Calu3 (cell line): ENCODE measurements at regions not wholly inside any gene's neighbourhood (a gene's known extent, or its start where the extent isn't known, plus 50 kb on each side); places are given as distances from the start of the nearest gene placed in this dataset.
"Not testable (repeated sequence)": the region's sequence is repeated elsewhere in the genome, so short reads cannot be mapped to it uniquely, and the experiment has no call there.

Experiments used
- BruUV-seq: library from RNA; stranded (reverse); fragments of 400-500 nt; replicated peaks from 2 replicates; lab custom pipeline; 2021; lab: Mats Ljungman, UMichigan
- CTCF ChIA-PET: fragments of 300-600 bp; sonication (Branson Sonifier 250); formaldehyde crosslinking; loops from one replicate; lab custom pipeline; 2022; ENCODE audit warnings: antibody characterized with exemption; lab: Charles Lee
- DNase-seq: peaks from one replicate; pipeline ENCODE4 v3.0.0; 2022
- H3K27ac Mint-ChIP-seq: one replicate; pipeline ENCODE4 v1.8.0; 2022; ENCODE audit warnings: mixed read lengths; ENCODE audit not compliant: unreplicated experiment
- H3K27me3 Mint-ChIP-seq: one replicate; pipeline ENCODE4 v1.8.0; 2022; ENCODE audit warnings: mixed read lengths; ENCODE audit not compliant: unreplicated experiment
- H3K36me3 Mint-ChIP-seq: one replicate; pipeline ENCODE4 v1.8.0; 2022; ENCODE audit warnings: mild to moderate bottlenecking, moderate library complexity, mixed read lengths; ENCODE audit not compliant: insufficient read depth, unreplicated experiment
- H3K4me1 Mint-ChIP-seq: one replicate; pipeline ENCODE4 v1.8.0; 2022; ENCODE audit warnings: mild to moderate bottlenecking, low read depth, mixed read lengths; ENCODE audit not compliant: unreplicated experiment
- H3K4me3 Mint-ChIP-seq: one replicate; pipeline ENCODE4 v1.8.0; 2022; ENCODE audit warnings: mild to moderate bottlenecking, low read depth, moderate library complexity, mixed read lengths; ENCODE audit not compliant: unreplicated experiment
- H3K9me3 Mint-ChIP-seq: one replicate; pipeline ENCODE4 v1.8.0; 2022; ENCODE audit warnings: low read depth, mixed read lengths; ENCODE audit not compliant: unreplicated experiment
- intact Hi-C: fragments of 100-400 bp; cut with micrococcal nuclease; formaldehyde crosslinking; loops from one replicate; pipeline ENCODE4 v1.10.0; 2022; ENCODE audit not compliant: unreplicated experiment

- H3K9me3 Mint-ChIP-seq, BruUV-seq, H3K4me1 Mint-ChIP-seq: not testable (repeated sequence)
Measured at GRCh38 chr3:75435794-75436400, 228.2 kb upstream of the FRG2C start.

DNA sequence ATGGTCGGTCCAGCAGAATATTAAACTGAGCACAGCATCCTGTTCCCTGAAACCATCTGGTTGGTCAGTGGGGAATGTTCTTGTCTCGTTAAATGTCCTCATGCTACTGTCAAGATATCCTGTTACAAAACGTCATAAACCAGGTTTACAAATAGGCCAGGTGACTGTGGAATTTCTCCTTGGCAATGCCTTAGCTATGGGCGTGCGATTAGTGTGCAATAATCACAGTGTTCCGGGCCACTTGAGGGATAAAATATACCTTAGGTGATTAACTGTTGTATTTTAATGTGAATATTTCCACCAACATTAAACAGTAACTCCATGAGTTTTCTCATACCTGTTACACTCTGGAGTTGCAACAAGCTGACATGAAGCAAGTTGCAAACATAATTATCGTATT is 223.1 kb upstream of the FRG2C start:
- H3K4me1 Mint-ChIP-seq, H3K36me3 Mint-ChIP-seq, H3K27me3 Mint-ChIP-seq, BruUV-seq, CTCF ChIA-PET, DNase-seq, intact Hi-C loops, H3K9me3 Mint-ChIP-seq, H3K4me3 Mint-ChIP-seq, H3K27ac Mint-ChIP-seq: not testable (repeated sequence)

More at GRCh38 chr3:75435794-75436400, 228.2 kb upstream of the FRG2C start:
- H3K27me3 Mint-ChIP-seq, intact Hi-C loops, DNase-seq, H3K27ac Mint-ChIP-seq, CTCF ChIA-PET: not testable (repeated sequence)
- peaks cover 14% of the 10 kb centered on the region for H3K36me3 Mint-ChIP-seq
- peak overlapping the region; percentile 36 for H3K4me3 Mint-ChIP-seq

DNA sequence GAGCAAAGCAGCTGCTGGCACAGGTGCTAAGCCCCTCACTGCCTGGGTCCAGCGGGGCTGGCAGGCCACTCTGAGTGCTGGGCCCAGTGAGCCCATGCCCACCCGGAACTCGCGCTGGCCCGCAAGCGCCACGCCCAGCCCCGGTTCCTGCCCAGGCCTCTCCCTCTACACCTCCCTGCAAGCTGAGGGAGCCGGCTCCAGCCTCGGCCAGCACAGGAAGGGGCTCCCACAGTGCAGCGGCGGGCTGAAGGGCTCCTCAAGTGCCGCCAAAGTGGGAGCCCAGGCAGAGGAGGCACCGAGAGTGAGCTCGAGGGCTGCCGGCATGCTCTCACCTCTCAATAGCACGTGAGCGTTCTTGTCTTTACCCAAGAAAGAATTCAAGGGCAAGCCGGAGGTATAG is 219.5 kb upstream of the FRG2C start:
- H3K27me3 Mint-ChIP-seq, H3K4me1 Mint-ChIP-seq, H3K36me3 Mint-ChIP-seq, intact Hi-C loops, BruUV-seq, CTCF ChIA-PET, H3K4me3 Mint-ChIP-seq, H3K9me3 Mint-ChIP-seq, DNase-seq, H3K27ac Mint-ChIP-seq: not testable (repeated sequence)

GRCh38 chr3:75445234-75445633 is 218.9 kb upstream of the FRG2C start:
- DNase-seq, H3K4me1 Mint-ChIP-seq, H3K27ac Mint-ChIP-seq, H3K9me3 Mint-ChIP-seq, intact Hi-C loops, H3K36me3 Mint-ChIP-seq, BruUV-seq, CTCF ChIA-PET, H3K27me3 Mint-ChIP-seq, H3K4me3 Mint-ChIP-seq: not testable (repeated sequence)

GRCh38 chr3:75446948-75447347 is 217.2 kb upstream of the FRG2C start:
- BruUV-seq, H3K27ac Mint-ChIP-seq, H3K36me3 Mint-ChIP-seq, intact Hi-C loops, H3K27me3 Mint-ChIP-seq, H3K4me3 Mint-ChIP-seq, H3K4me1 Mint-ChIP-seq, H3K9me3 Mint-ChIP-seq, CTCF ChIA-PET, DNase-seq: not testable (repeated sequence)

DNA sequence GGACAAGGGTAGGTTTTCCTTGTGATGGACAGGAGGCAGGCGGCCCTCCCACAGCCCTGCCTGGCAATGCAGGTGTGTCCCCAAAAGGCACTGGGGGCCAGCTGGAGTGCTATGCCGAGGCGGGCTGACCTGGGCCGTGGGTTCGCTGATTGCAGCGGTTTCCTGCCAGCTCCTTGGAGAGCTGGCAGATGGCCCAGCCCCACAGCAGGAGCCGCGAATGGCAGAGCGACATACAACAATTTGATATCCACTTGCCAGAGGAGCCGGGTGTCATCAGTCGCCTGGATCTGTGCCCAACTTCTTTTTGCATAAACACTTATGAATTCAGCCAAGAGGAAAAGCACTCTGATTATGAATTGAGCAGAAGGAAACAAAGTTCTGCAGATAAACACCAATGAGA is 210.8 kb upstream of the FRG2C start:
- CTCF ChIA-PET, H3K4me3 Mint-ChIP-seq, H3K36me3 Mint-ChIP-seq, H3K9me3 Mint-ChIP-seq, BruUV-seq, intact Hi-C loops, H3K4me1 Mint-ChIP-seq, DNase-seq, H3K27me3 Mint-ChIP-seq, H3K27ac Mint-ChIP-seq: not testable (repeated sequence)

- H3K4me1 Mint-ChIP-seq, H3K4me3 Mint-ChIP-seq, H3K9me3 Mint-ChIP-seq, H3K36me3 Mint-ChIP-seq, H3K27me3 Mint-ChIP-seq, intact Hi-C loops, DNase-seq, BruUV-seq, H3K27ac Mint-ChIP-seq, CTCF ChIA-PET: not testable (repeated sequence)
Measured at GRCh38 chr3:75453839-75454238, 210.3 kb upstream of the FRG2C start.

DNA sequence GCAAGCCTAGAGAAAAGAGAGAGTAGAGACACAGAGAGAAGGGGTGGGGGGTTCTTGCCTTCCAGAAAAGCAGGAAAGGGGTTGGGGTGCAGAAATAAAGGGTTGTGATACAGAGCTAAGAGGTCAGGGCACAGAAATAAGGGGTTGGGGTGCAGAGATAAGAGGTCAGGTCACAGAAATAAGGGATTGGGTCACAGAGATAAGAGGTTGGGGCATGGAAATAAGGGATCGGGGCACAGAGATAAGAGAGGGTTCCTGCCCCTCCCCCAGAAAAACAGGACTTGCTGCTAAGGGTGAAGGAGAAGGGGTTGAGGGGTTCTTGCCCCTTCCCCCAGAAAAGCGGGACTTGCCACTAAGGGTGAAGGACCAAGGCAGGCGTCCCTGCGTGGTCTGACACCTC is 189.6 kb upstream of the FRG2C start:
- intact Hi-C loops, CTCF ChIA-PET, H3K4me1 Mint-ChIP-seq, H3K27me3 Mint-ChIP-seq, H3K36me3 Mint-ChIP-seq, BruUV-seq, H3K27ac Mint-ChIP-seq, DNase-seq, H3K9me3 Mint-ChIP-seq, H3K4me3 Mint-ChIP-seq: not testable (repeated sequence)

DNA sequence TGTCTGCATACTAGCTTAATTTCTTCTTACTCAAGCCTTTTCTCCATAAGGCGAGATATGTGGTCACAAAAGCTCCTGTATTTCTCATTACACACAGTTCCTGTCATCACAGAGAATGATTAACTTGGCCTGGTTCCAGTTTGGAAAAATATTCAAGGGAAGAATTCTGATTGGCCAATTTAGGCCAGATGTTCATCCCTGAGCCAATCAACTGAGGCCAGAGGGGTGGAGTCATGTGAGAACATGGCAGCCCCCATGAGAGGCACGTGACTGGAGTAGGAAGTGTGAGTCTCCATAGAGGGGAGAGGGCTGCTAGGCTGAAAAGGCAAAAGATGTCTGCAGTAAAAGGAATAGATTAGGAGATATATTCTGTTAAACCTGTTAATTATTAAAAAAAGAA is 167.5 kb upstream of the FRG2C start:
- H3K4me1 Mint-ChIP-seq, BruUV-seq, H3K27me3 Mint-ChIP-seq, DNase-seq, CTCF ChIA-PET, intact Hi-C loops, H3K4me3 Mint-ChIP-seq, H3K27ac Mint-ChIP-seq, H3K9me3 Mint-ChIP-seq, H3K36me3 Mint-ChIP-seq: not testable (repeated sequence)

GRCh38 chr3:75500357-75500756 is 163.8 kb upstream of the FRG2C start:
- intact Hi-C loops, H3K4me3 Mint-ChIP-seq, BruUV-seq, H3K27me3 Mint-ChIP-seq, H3K4me1 Mint-ChIP-seq, H3K36me3 Mint-ChIP-seq, H3K27ac Mint-ChIP-seq, H3K9me3 Mint-ChIP-seq, CTCF ChIA-PET, DNase-seq: not testable (repeated sequence)
